K562 (cell line): ENCODE measurements at regions not wholly inside any gene's neighbourhood (a gene's known extent, or its start where the extent isn't known, plus 50 kb on each side); places are given as distances from the start of the nearest gene placed in this dataset.

ENCODE experiments used
- ATAC-seq: fragments of 200-7000 bp; cut with Tn5 transposase; 3 replicates; pipeline ENCODE4 v1.9.1; 2020; ENCODE audit warnings: moderate library complexity
- BruUV-seq: library from RNA; stranded (reverse); fragments of 400-500 nt; replicated peaks from 2 replicates; lab custom pipeline; 2021; lab: Mats Ljungman, UMichigan
- CTCF ChIA-PET: fragments of 300-600 bp; formaldehyde crosslinking; extraction: SDS; loops from one replicate; lab custom pipeline; 2021; ENCODE audit warnings: low intra/inter-chr PET ratio; lab: Yijun Ruan, JAX
- POLR2A ChIA-PET: fragments of 300-600, 350-650 bp; sonication (Branson Sonifier 250); formaldehyde crosslinking; extraction: SDS; loops from one replicate; lab custom pipeline; 2021; ENCODE audit warnings: antibody characterized with exemption, inconsistent platforms; lab: Yijun Ruan, JAX
- DNase-seq, 4 experiments: peaks; one replicate each; pipeline versions ENCODE4 v3.0.0 to v3.0.0-alpha.2; 2011 to 2018; ENCODE audit warnings: low spot score in 3 of 4, mixed read lengths in 3 of 4; ENCODE audit errors: extremely low read depth in 1 of 4
- FAIRE-seq: peaks from 2 replicates; lab custom pipeline; 2011; peaks lifted over from hg19 to GRCh38; lab: Jason Lieb, UNC
- H2AFZ ChIP-seq: 2 replicates; pipeline ENCODE4 v1.6.0; 2011; ENCODE audit warnings: low read depth, low read length, control low read depth, inconsistent platforms
- H3K27ac ChIP-seq: fragments of 200-600 bp; 3 replicates; pipeline ENCODE4 v1.8.0; 2011; ENCODE audit warnings: low read depth, mild to moderate bottlenecking, control low read depth, inconsistent platforms, low read length, moderate library complexity, mixed read lengths; ENCODE audit errors: extremely low read depth
- H3K27me3 ChIP-seq, 2 experiments: fragments of 300-600 bp in 1 of 2; 2 replicates in 1 of 2; 3 replicates in 1 of 2; pipeline versions ENCODE4 v1.6.0 to v1.8.0; 2011; ENCODE audit warnings: inconsistent platforms in 2 of 2, low read length in 2 of 2, mild to moderate bottlenecking in 1 of 2, mixed read lengths in 1 of 2, moderate library complexity in 1 of 2; ENCODE audit not compliant: control insufficient read depth in 2 of 2, insufficient read depth in 2 of 2
- H3K36me3 ChIP-seq: fragments of 300-600 bp; 3 replicates; pipeline ENCODE4 v1.8.0; 2011; ENCODE audit warnings: mild to moderate bottlenecking, low read length, inconsistent platforms; ENCODE audit not compliant: control insufficient read depth, insufficient read depth
- H3K4me1 ChIP-seq, 2 experiments: fragments of 200-600 bp in 1 of 2; replicated peaks in 1 of 2; 2 replicates in 1 of 2; 3 replicates in 1 of 2; pipeline versions ENCODE4 v1.5.1 to v1.8.0; 2011; ENCODE audit warnings: inconsistent platforms in 2 of 2, low read length in 2 of 2, mild to moderate bottlenecking in 1 of 2, mixed read lengths in 1 of 2, moderate library complexity in 1 of 2; ENCODE audit not compliant: control insufficient read depth in 2 of 2, insufficient read depth in 2 of 2
- H3K4me2 ChIP-seq: 2 replicates; pipeline ENCODE4 v1.6.1; 2011; ENCODE audit warnings: low read length, control low read depth, inconsistent platforms, mixed read lengths; ENCODE audit not compliant: insufficient read depth
- H3K4me3 ChIP-seq: fragments of 200-600 bp; sonication (generic), shearing (Covaris generic); 2 replicates; pipeline ENCODE4 v1.5.1; 2016; ENCODE audit warnings: control low read depth, inconsistent platforms
- H3K79me2 ChIP-seq: fragments of 200-600 bp; 3 replicates; pipeline ENCODE4 v1.8.0; 2011; ENCODE audit warnings: low read length, inconsistent platforms; ENCODE audit not compliant: control insufficient read depth, insufficient read depth
- H3K9ac ChIP-seq, 2 experiments: 2 replicates each; pipeline versions ENCODE4 v1.6.0 to v1.6.1; 2011; ENCODE audit warnings: low read depth in 2 of 2, low read length in 2 of 2, control low read depth in 1 of 2, inconsistent platforms in 1 of 2, mild to moderate bottlenecking in 1 of 2, mixed read lengths in 1 of 2; ENCODE audit not compliant: insufficient read depth in 1 of 2
- H3K9me1 ChIP-seq: one replicate; pipeline ENCODE4 v1.6.0; 2011; ENCODE audit warnings: inconsistent platforms, mild to moderate bottlenecking, low read length, moderate library complexity; ENCODE audit not compliant: control insufficient read depth, insufficient read depth
- H3K9me3 ChIP-seq: replicated peaks from 2 replicates; pipeline ENCODE4 v1.5.1; 2011; ENCODE audit warnings: low read depth, low read length, inconsistent platforms; ENCODE audit not compliant: control insufficient read depth, insufficient read depth
- H4K20me1 ChIP-seq: replicated peaks from 2 replicates; pipeline ENCODE4 v1.6.1; 2011; ENCODE audit warnings: low read length, inconsistent platforms, mixed read lengths; ENCODE audit not compliant: control insufficient read depth, insufficient read depth
- EP400 ChIP-seq: fragments of 450-650 bp; IDR thresholded peaks from 2 replicates; pipeline ENCODE4 v1.6.1; 2017; ENCODE audit warnings: antibody characterized with exemption, mild to moderate bottlenecking, moderate library complexity
- ESRRA ChIP-seq: fragments of 450-650 bp; IDR thresholded peaks from 2 replicates; pipeline ENCODE4 v1.6.1; 2014; ENCODE audit warnings: low read depth, mild to moderate bottlenecking, moderate library complexity, borderline replicate concordance
- ETV1 ChIP-seq: fragments of 450-650 bp; conservative IDR thresholded peaks from 2 replicates; pipeline ENCODE4 v1.6.1; 2016; ENCODE audit warnings: missing genetic modification characterization, control low read depth, low read depth, missing compliant biosample characterization
- FOXK2 ChIP-seq, 2 experiments: fragments of 450-650 bp; IDR thresholded peaks in 1 of 2; conservative IDR thresholded peaks in 1 of 2; 2 replicates each; pipeline ENCODE4 v1.6.1; 2016; ENCODE audit warnings: low read depth in 2 of 2, mild to moderate bottlenecking in 1 of 2
- FOXP1 ChIP-seq: sonication (generic); formaldehyde crosslinking; IDR thresholded peaks from 2 replicates; pipeline ENCODE4 v1.8.0; 2022; ENCODE audit warnings: mild to moderate bottlenecking, missing genetic modification reagents
- KAT2B ChIP-seq: IDR thresholded peaks from one replicate; pipeline ENCODE4 v1.6.1; 2012; ENCODE audit warnings: low read depth, mild to moderate bottlenecking, control low read depth, inconsistent platforms, low read length, moderate library complexity
- KLF1 ChIP-seq: fragments of 450-650 bp; IDR thresholded peaks from 2 replicates; pipeline ENCODE4 v1.6.1; 2016; ENCODE audit warnings: missing genetic modification characterization, missing compliant biosample characterization
- NFIX ChIP-seq: fragments of 250-450 bp; sonication (Bioruptor Pico); IDR thresholded peaks from 2 replicates; pipeline ENCODE4 v1.4.0; 2020; ENCODE audit warnings: low read depth, mild to moderate bottlenecking, moderate library complexity
- POLR2B ChIP-seq: fragments of 450-650 bp; IDR thresholded peaks from 2 replicates; pipeline ENCODE4 v1.6.1; 2018; ENCODE audit warnings: low read depth; ENCODE audit not compliant: partially characterized antibody
- SRSF3 ChIP-seq: fragments of 200-400 bp; formaldehyde crosslinking; IDR thresholded peaks from 2 replicates; pipeline ENCODE4 v1.6.1; 2016; ENCODE audit warnings: mild to moderate bottlenecking, low read length, moderate library complexity; ENCODE audit not compliant: insufficient read depth
- STAG1 ChIP-seq: sonication (generic); formaldehyde crosslinking; IDR thresholded peaks from 2 replicates; pipeline ENCODE4 v1.5.0; 2020; ENCODE audit warnings: missing genetic modification reagents, borderline replicate concordance
- XRCC4 ChIP-seq: IDR thresholded peaks from one replicate; pipeline ENCODE4 v1.6.1; 2011; ENCODE audit not compliant: insufficient read depth, insufficient read length; ENCODE audit errors: extremely low read depth
- ZEB2 ChIP-seq: fragments of 450-650 bp; IDR thresholded peaks from 2 replicates; pipeline ENCODE4 v1.6.1; 2016
- ZKSCAN3 ChIP-seq: fragments of 250-450 bp; sonication (Bioruptor Pico); IDR thresholded peaks from 2 replicates; pipeline ENCODE4 v1.4.0; 2020
- ZNF121 ChIP-seq: sonication (generic); formaldehyde crosslinking; conservative IDR thresholded peaks from 2 replicates; pipeline ENCODE4 v1.8.0; 2022; ENCODE audit warnings: missing genetic modification reagents
- ZNF197 ChIP-seq: fragments of 200-800 bp; sonication (Bioruptor generic); IDR thresholded peaks from 2 replicates; pipeline ENCODE4 v1.6.1; 2016; ENCODE audit warnings: low read depth, missing genetic modification characterization, missing compliant biosample characterization
- ZNF551 ChIP-seq: fragments of 250-450 bp; sonication (Bioruptor Pico); IDR thresholded peaks from 2 replicates; pipeline ENCODE4 v1.5.0; 2021; ENCODE audit warnings: mild to moderate bottlenecking, moderate library complexity
- WGBS: fragments of 100-300 bp; shearing (Covaris generic); methylation state at CpG from one replicate; pipeline ENCODE4 v1.1.6; 2016; ENCODE audit warnings: low coverage, mixed read lengths; ENCODE audit not compliant: insufficient coverage; ENCODE audit errors: missing lambda C conversion rate; 5-methylcytosine and 5-hydroxymethylcytosine counted together
- in situ Hi-C: fragments of 300-500 bp; cut with MboI; formaldehyde crosslinking; loops from 4 replicates; pipeline ENCODE4 v1.15.0; 2018; ENCODE audit warnings: inconsistent platforms, mixed read lengths
- intact Hi-C: fragments of 100-400 bp; cut with micrococcal nuclease; formaldehyde crosslinking; loops from 2 replicates; pipeline ENCODE4 v1.14.2; 2022
- TF ChIP-seq, protein P1 (sequence below), 2 experiments: fragments of 450-650 bp; conservative IDR thresholded peaks; 2 replicates each; pipeline ENCODE4 v1.6.1; 2017; ENCODE audit warnings: mild to moderate bottlenecking in 2 of 2, moderate library complexity in 2 of 2

DNA sequence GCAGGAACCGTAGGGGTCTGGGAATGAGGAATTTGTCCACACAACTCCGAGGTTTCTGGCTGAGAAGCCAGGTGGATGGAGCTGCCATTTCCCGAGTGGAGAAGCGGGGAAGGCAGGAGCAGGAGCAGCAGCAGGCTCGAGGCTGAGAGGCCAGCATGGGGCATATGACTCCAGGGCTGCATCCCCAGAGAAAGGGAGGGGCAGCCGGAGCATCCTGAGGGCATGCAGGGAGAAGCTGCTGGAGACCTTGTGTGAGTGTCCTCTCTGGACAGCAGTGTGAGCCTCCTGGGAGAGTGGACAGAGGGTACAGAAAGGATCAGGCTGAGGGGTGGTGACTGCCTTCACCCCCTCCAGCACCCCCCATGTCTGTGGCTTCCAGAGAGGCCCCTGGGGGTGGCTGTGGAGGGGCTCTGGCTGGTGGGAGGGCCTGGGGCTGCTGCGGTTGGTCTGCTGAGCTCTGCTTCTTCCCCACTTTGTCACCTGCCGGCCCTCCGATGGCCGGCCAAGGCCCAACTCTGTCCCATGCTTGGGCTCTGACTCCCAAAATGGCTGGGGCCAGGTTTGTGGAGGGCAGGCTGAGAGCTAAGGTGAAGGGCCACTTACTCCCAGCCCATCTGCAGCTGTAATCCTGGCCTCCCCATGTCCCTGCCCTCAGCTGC lies 633.1 kb downstream of the MATN1 start:
- H3K9me3 ChIP-seq = peaks cover 4% of the 10 kb centered on the region; the same call in 1 of the 2 replicates
- H3K36me3 ChIP-seq = no peaks in the 10 kb centered on the region
- no peak for ATAC-seq
- no peak overlapping the region for H3K9ac ChIP-seq
- DNase-seq = no peak
- no peaks in the 10 kb centered on the region for H3K9me1 ChIP-seq
- WGBS = 0% methylated on average over 10 of the region's 10 CpGs
- TF ChIP-seq SRSF3 (no peak), EP400 (no peak), ZKSCAN3 (no peak), FOXK2 (conservative IDR thresholded peaks at IDR 0.05 in 1 of 2, IDR thresholded peaks at IDR 0.05 in 1 of 2; ENCODE audit: low read depth in 2 of 2) (no peak), ZEB2 (no peak), XRCC4 (no peak), KLF1 (no peak), ESRRA (no peak), NFIX (CRISPR knock-in tag) (no peak), STAG1 (CRISPR knock-in tag) (no peak), FOXP1 (CRISPR knock-in tag) (no peak), KAT2B (no peak), ZNF551 (CRISPR knock-in tag) (no peak), POLR2B (no peak), ETV1 (tag) (no peak), ZNF121 (no peak), ZNF197 (CRISPR knock-in tag) (no peak)
- TF ChIP-seq, protein P1, sequence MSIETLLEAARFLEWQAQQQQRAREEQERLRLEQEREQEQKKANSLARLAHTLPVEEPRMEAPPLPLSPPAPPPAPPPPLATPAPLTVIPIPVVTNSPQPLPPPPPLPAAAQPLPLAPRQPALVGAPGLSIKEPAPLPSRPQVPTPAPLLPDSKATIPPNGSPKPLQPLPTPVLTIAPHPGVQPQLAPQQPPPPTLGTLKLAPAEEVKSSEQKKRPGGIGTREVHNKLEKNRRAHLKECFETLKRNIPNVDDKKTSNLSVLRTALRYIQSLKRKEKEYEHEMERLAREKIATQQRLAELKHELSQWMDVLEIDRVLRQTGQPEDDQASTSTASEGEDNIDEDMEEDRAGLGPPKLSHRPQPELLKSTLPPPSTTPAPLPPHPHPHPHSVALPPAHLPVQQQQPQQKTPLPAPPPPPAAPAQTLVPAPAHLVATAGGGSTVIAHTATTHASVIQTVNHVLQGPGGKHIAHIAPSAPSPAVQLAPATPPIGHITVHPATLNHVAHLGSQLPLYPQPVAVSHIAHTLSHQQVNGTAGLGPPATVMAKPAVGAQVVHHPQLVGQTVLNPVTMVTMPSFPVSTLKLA (conservative IDR thresholded peaks at IDR 0.05) = no peak
- ChIA-PET CTCF (no interaction called here), POLR2A (interaction anchor here (0.7 kb wide), 1 partner anchor 749 kb away, joined by 3 read pairs; no protein-coding TSS in a partner anchor)
- H3K4me1 ChIP-seq = peaks cover 0 to 5% of the 10 kb centered on the region in 2 experiments; a peak in 2 of 5 replicates
- FAIRE-seq = no peak
- BruUV-seq = no TSS peak
- no peaks in the 10 kb centered on the region for H3K79me2 ChIP-seq
- intact Hi-C loops = no loop called here
- no peak overlapping the region for H3K4me3 ChIP-seq
- H3K27me3 ChIP-seq = no peaks in the 10 kb centered on the region
- no peaks in the 10 kb centered on the region for H4K20me1 ChIP-seq
- H2AFZ ChIP-seq = no peak overlapping the region
- no peak overlapping the region for H3K27ac ChIP-seq
- no peak overlapping the region for H3K4me2 ChIP-seq
- in situ Hi-C loops = loop anchor here (10.0 kb wide), 1 partner anchor 715 kb away; no protein-coding TSS in a partner anchor
